ENCODE measurements at regions not wholly inside any gene's neighbourhood (a gene's known extent, or its start where the extent isn't known, plus 50 kb on each side); places are given as distances from the start of the nearest gene placed in this dataset.

DNA sequence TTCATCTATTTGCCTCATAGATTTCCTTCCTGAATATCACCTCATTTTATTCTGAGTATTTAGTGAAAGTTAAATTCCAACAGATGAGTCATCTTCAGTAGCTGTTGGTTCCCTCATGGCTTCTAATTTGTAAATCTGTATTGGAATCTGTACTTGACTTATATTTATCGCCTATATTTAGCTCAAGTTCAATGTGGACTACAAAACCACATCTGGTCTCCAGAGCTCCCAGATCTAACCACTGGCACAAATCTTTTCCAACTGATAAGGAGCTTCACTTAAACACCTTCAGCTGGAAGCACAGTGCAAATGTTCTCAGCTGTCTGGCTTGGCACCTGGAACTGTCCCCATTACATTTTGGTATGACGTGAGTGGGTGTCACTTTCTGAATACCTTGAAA is 82.8 kb upstream of the DSEL start:
- H3K4me3 ChIP-seq (ENCODE audit: low read depth, low read length): no peak overlapping the region
- DNase-seq (ENCODE audit: low read depth): no peak
- TF ChIP-seq, protein P1, sequence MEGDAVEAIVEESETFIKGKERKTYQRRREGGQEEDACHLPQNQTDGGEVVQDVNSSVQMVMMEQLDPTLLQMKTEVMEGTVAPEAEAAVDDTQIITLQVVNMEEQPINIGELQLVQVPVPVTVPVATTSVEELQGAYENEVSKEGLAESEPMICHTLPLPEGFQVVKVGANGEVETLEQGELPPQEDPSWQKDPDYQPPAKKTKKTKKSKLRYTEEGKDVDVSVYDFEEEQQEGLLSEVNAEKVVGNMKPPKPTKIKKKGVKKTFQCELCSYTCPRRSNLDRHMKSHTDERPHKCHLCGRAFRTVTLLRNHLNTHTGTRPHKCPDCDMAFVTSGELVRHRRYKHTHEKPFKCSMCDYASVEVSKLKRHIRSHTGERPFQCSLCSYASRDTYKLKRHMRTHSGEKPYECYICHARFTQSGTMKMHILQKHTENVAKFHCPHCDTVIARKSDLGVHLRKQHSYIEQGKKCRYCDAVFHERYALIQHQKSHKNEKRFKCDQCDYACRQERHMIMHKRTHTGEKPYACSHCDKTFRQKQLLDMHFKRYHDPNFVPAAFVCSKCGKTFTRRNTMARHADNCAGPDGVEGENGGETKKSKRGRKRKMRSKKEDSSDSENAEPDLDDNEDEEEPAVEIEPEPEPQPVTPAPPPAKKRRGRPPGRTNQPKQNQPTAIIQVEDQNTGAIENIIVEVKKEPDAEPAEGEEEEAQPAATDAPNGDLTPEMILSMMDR (IDR thresholded peaks at IDR 0.05; ENCODE audit: low read depth, low read length): no peak
- TF ChIP-seq, protein P2, sequence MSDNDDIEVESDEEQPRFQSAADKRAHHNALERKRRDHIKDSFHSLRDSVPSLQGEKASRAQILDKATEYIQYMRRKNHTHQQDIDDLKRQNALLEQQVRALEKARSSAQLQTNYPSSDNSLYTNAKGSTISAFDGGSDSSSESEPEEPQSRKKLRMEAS (IDR thresholded peaks at IDR 0.05; ENCODE audit: low read depth, low read length): no peak
- TF ChIP-seq MYC (IDR thresholded peaks at IDR 0.05; ENCODE audit: low read depth, low read length) (no peak), POLR2A (IDR thresholded peaks at IDR 0.05; ENCODE audit: extremely low read depth, insufficient read length) (no peak)

DNA sequence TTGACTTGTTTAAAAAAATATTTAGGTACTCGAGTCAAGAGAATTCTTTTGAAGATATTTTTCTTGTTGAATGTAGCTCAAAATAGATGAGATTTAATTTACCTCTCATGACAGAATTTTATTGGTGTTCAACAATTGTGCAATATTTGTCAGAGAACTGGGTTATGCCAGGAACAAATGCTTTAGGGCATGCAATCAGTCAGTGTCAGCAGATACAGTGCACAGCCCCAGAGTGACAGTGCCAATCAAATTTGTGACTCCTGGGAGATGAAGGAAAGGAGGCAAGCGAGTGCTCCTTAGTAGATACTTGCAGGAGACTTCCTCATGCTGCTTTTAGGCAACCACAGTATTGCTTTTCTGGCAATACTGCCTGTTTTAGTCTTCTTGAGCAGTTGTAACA is 81.2 kb upstream of the DSEL start:
- DNase-seq (ENCODE audit: low read depth): no peak
- no peak overlapping the region for H3K4me3 ChIP-seq (ENCODE audit: low read depth, low read length)
- TF ChIP-seq MYC (IDR thresholded peaks at IDR 0.05; ENCODE audit: low read depth, low read length) (no peak), POLR2A (IDR thresholded peaks at IDR 0.05; ENCODE audit: extremely low read depth, insufficient read length) (no peak)
- TF ChIP-seq, protein P2 (IDR thresholded peaks at IDR 0.05; ENCODE audit: low read depth, low read length): no peak
- TF ChIP-seq, protein P1 (IDR thresholded peaks at IDR 0.05; ENCODE audit: low read depth, low read length): no peak

- TF ChIP-seq, protein P1 (IDR thresholded peaks at IDR 0.05; ENCODE audit: low read depth, low read length): no peak
- TF ChIP-seq MYC (IDR thresholded peaks at IDR 0.05; ENCODE audit: low read depth, low read length) (no peak), POLR2A (IDR thresholded peaks at IDR 0.05; ENCODE audit: extremely low read depth, insufficient read length) (no peak)
- TF ChIP-seq, protein P2 (IDR thresholded peaks at IDR 0.05; ENCODE audit: low read depth, low read length): no peak
- DNase-seq (ENCODE audit: low read depth): no peak
- no peak overlapping the region for H3K4me3 ChIP-seq (ENCODE audit: low read depth, low read length)
Observed at GRCh38 chr18:67596003-67596402, 79.5 kb upstream of the DSEL start.

DNA sequence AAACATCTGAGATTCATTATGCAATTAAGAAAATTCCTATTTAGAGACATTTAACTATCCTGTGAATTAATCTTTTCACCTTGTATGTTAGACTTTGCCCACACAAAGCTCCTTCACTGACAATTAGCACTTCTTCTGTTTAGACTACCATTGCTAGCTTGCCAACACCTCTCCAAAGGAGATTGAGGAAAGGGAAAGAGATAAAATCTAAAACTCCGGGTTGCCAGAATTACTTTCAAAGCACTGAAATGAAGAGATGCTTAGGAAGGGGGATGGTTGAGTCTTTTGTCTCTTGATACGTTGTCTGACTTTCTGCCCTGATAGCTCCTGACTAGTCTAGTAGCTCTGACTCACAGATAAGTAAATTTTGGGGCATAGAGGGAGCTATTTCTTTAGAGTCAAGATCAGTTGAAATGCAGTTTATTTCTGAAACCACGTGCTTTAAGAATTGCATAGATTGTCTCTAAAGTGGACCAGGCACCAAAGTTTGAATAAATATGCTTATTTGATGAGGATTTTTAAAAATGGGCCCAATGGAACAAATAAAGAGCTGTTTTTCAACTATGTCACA is 74.1 kb upstream of the DSEL start:
- TF ChIP-seq POLR2A (IDR thresholded peaks at IDR 0.05; ENCODE audit: extremely low read depth, insufficient read length): no peak
- TF ChIP-seq, protein P2 (IDR thresholded peaks at IDR 0.05; ENCODE audit: low read depth, low read length): no peak; the same call in 1 of the 2 replicates
- TF ChIP-seq, protein P1 (IDR thresholded peaks at IDR 0.05; ENCODE audit: low read depth, low read length): no peak
- no peak for TF ChIP-seq MYC (IDR thresholded peaks at IDR 0.05; ENCODE audit: low read depth, low read length)
- DNase-seq (ENCODE audit: low read depth): no peak
- H3K4me3 ChIP-seq (ENCODE audit: low read depth, low read length): no peak overlapping the region

GRCh38 chr18:67589325-67589724 is 72.8 kb upstream of the DSEL start:
- no peak overlapping the region for H3K4me3 ChIP-seq (ENCODE audit: low read depth, low read length)
- TF ChIP-seq POLR2A (IDR thresholded peaks at IDR 0.05; ENCODE audit: extremely low read depth, insufficient read length): no peak
- TF ChIP-seq, protein P1 (IDR thresholded peaks at IDR 0.05; ENCODE audit: low read depth, low read length): no peak
- TF ChIP-seq MYC (IDR thresholded peaks at IDR 0.05; ENCODE audit: low read depth, low read length): no peak
- TF ChIP-seq, protein P2 (IDR thresholded peaks at IDR 0.05; ENCODE audit: low read depth, low read length): no peak
- DNase-seq (ENCODE audit: low read depth): no peak
